HEK293 (cell line): ENCODE measurements at regions not wholly inside any gene's neighbourhood (a gene's known extent, or its start where the extent isn't known, plus 50 kb on each side); places are given as distances from the start of the nearest gene placed in this dataset.

Experiments
- CTCF ChIA-PET: fragments of 350-600 bp; formaldehyde crosslinking; extraction: SDS; loops from one replicate; lab custom pipeline; 2021; ENCODE audit warnings: antibody characterized with exemption; lab: Yijun Ruan, JAX
- POLR2A ChIA-PET: fragments of 300-600 bp; formaldehyde crosslinking; extraction: SDS; loops from one replicate; lab custom pipeline; 2020; ENCODE audit warnings: antibody characterized with exemption, inconsistent platforms; lab: Yijun Ruan, JAX
- H3K27ac ChIP-seq: fragments of 200-500 bp; sonication (Bioruptor generic); 2 replicates; pipeline ENCODE4 v1.5.1; 2014; ENCODE audit warnings: low read depth, low read length, control low read depth, inconsistent platforms; ENCODE audit errors: extremely low read depth
- H3K36me3 ChIP-seq, 2 experiments: fragments of 200-500 bp in 1 of 2; sonication (Bioruptor generic) in 1 of 2; 1 replicate in 1 of 2; 2 replicates in 1 of 2; pipeline ENCODE4 v1.5.1; 2014 to 2017; ENCODE audit warnings: inconsistent platforms in 2 of 2, low read length in 2 of 2; ENCODE audit not compliant: control insufficient read depth in 2 of 2, insufficient read depth in 1 of 2
- H3K4me1 ChIP-seq: fragments of 200-500 bp; sonication (Bioruptor generic); 2 replicates; pipeline ENCODE4 v1.5.1; 2014; ENCODE audit warnings: mild to moderate bottlenecking, low read length, inconsistent platforms; ENCODE audit not compliant: control insufficient read depth, insufficient read depth
- H3K4me3 ChIP-seq: 2 replicates; pipeline ENCODE4 v1.5.1; 2011; ENCODE audit warnings: low read depth, mild to moderate bottlenecking, control low read depth, low read length, moderate library complexity
- H3K9me3 ChIP-seq: fragments of 200-500 bp; sonication (Bioruptor generic); 2 replicates; pipeline ENCODE4 v1.5.1; 2014; ENCODE audit warnings: low read depth, low read length, inconsistent platforms; ENCODE audit not compliant: control insufficient read depth, insufficient read depth
- IKZF3 ChIP-seq: fragments of 450-650 bp; IDR thresholded peaks from 2 replicates; pipeline ENCODE4 v1.5.0; 2018; ENCODE audit warnings: missing biosample characterization, mild to moderate bottlenecking, missing genetic modification characterization, moderate library complexity
- SCRT2 ChIP-seq: fragments of 450-650 bp; formaldehyde crosslinking; IDR thresholded peaks from 2 replicates; pipeline ENCODE4 v1.5.1; 2016; ENCODE audit warnings: missing biosample characterization, missing genetic modification characterization
- ZFHX2 ChIP-seq: fragments of 450-650 bp; formaldehyde crosslinking; conservative IDR thresholded peaks from 2 replicates; pipeline ENCODE4 v1.5.1; 2016; ENCODE audit warnings: missing biosample characterization, missing genetic modification characterization
- ZNF114 ChIP-seq: fragments of 450-650 bp; formaldehyde crosslinking; IDR thresholded peaks from 2 replicates; pipeline ENCODE4 v1.5.0; 2017; ENCODE audit warnings: missing biosample characterization, missing genetic modification characterization
- ZNF169 ChIP-seq: fragments of 450-650 bp; formaldehyde crosslinking; IDR thresholded peaks from 2 replicates; pipeline ENCODE4 v1.5.1; 2016; ENCODE audit warnings: missing biosample characterization, missing genetic modification characterization
- ZNF341 ChIP-seq: fragments of 450-650 bp; formaldehyde crosslinking; IDR thresholded peaks from 2 replicates; pipeline ENCODE4; 2016; ENCODE audit warnings: low read depth, missing biosample characterization, missing genetic modification characterization
- ZNF391 ChIP-seq: fragments of 450-650 bp; formaldehyde crosslinking; IDR thresholded peaks from 2 replicates; pipeline ENCODE4 v1.5.1; 2016; ENCODE audit warnings: low read depth, missing biosample characterization, missing genetic modification characterization, borderline replicate concordance
- ZNF621 ChIP-seq: fragments of 450-650 bp; formaldehyde crosslinking; IDR thresholded peaks from 2 replicates; pipeline ENCODE4 v1.5.1; 2017; ENCODE audit warnings: missing biosample characterization, missing genetic modification characterization
- ZNF624 ChIP-seq: fragments of 450-650 bp; formaldehyde crosslinking; IDR thresholded peaks from 2 replicates; pipeline ENCODE4 v1.5.1; 2017; ENCODE audit warnings: missing biosample characterization, missing genetic modification characterization
- ZNF692 ChIP-seq: fragments of 450-650 bp; formaldehyde crosslinking; IDR thresholded peaks from 2 replicates; pipeline ENCODE4 v1.5.1; 2016; ENCODE audit warnings: missing biosample characterization, missing genetic modification characterization
- ZNF701 ChIP-seq: fragments of 450-650 bp; formaldehyde crosslinking; IDR thresholded peaks from 2 replicates; pipeline ENCODE4 v1.5.1; 2016; ENCODE audit warnings: missing biosample characterization, missing genetic modification characterization
- TF ChIP-seq, protein P1 (sequence below): fragments of 450-650 bp; formaldehyde crosslinking; IDR thresholded peaks from 2 replicates; pipeline ENCODE4 v1.5.1; 2016; ENCODE audit warnings: missing biosample characterization, missing genetic modification characterization
- TF ChIP-seq, protein P2 (sequence below): fragments of 450-650 bp; formaldehyde crosslinking; IDR thresholded peaks from 2 replicates; pipeline ENCODE4 v1.5.1; 2016; ENCODE audit warnings: missing biosample characterization, missing genetic modification characterization
- TF ChIP-seq, protein P3 (sequence below): fragments of 450-650 bp; formaldehyde crosslinking; conservative IDR thresholded peaks from 2 replicates; pipeline ENCODE4 v1.5.1; 2016; ENCODE audit warnings: low read depth, missing biosample characterization, missing genetic modification characterization

DNA sequence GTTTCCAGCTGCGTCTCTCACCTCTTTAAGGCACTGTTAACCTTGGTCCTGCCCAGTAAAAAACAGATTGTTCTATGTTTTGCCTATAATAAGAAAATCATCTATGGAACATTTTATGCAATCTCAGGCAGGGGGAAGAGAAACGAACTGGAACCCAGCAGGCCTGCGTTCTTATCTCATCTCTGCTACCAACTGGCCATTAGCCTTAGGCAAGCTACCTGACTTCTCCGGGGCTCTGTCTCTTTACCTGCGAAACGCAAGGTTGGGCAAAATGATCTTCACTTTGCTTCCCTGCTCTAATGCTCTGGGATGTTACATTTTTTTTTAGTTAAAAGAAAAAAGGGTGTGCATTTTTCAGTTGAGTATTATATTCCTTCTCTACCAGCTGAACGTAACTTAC lies 70.5 kb upstream of the WIPF1 start:
- H3K27ac ChIP-seq = no peak overlapping the region
- CTCF ChIA-PET = interaction anchor here (1.0 to 1.1 kb wide), 2 partner anchors 29 to 31 kb away, joined by 3 to 5 read pairs; no protein-coding TSS in a partner anchor
- H3K4me1 ChIP-seq = 0 out of 2 replicates have a peak, but pooled peaks cover 3% of the 10 kb centered on the region
- H3K9me3 ChIP-seq = no peaks in the 10 kb centered on the region
- TF ChIP-seq ZNF701 (tag by site-specific recombination) = no peak
- TF ChIP-seq ZNF114 (tag by site-specific recombination) = no peak
- TF ChIP-seq ZNF621 = no peak
- TF ChIP-seq ZNF624 (tag by site-specific recombination) = no peak
- no peak for TF ChIP-seq IKZF3 (tag by site-specific recombination)
- no peak for TF ChIP-seq SCRT2
- TF ChIP-seq, protein P1, sequence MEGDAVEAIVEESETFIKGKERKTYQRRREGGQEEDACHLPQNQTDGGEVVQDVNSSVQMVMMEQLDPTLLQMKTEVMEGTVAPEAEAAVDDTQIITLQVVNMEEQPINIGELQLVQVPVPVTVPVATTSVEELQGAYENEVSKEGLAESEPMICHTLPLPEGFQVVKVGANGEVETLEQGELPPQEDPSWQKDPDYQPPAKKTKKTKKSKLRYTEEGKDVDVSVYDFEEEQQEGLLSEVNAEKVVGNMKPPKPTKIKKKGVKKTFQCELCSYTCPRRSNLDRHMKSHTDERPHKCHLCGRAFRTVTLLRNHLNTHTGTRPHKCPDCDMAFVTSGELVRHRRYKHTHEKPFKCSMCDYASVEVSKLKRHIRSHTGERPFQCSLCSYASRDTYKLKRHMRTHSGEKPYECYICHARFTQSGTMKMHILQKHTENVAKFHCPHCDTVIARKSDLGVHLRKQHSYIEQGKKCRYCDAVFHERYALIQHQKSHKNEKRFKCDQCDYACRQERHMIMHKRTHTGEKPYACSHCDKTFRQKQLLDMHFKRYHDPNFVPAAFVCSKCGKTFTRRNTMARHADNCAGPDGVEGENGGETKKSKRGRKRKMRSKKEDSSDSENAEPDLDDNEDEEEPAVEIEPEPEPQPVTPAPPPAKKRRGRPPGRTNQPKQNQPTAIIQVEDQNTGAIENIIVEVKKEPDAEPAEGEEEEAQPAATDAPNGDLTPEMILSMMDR (tag by site-specific recombination) = no peak
- TF ChIP-seq ZNF169 (tag by site-specific recombination) = no peak
- no peak for TF ChIP-seq ZNF391
- TF ChIP-seq ZNF341 (tag by site-specific recombination) = no peak
- H3K36me3 ChIP-seq = peaks cover 0 to 3% of the 10 kb centered on the region in 2 experiments; a peak in 1 of 3 replicates
- no peak overlapping the region for H3K4me3 ChIP-seq
- POLR2A ChIA-PET = no interaction called here

DNA sequence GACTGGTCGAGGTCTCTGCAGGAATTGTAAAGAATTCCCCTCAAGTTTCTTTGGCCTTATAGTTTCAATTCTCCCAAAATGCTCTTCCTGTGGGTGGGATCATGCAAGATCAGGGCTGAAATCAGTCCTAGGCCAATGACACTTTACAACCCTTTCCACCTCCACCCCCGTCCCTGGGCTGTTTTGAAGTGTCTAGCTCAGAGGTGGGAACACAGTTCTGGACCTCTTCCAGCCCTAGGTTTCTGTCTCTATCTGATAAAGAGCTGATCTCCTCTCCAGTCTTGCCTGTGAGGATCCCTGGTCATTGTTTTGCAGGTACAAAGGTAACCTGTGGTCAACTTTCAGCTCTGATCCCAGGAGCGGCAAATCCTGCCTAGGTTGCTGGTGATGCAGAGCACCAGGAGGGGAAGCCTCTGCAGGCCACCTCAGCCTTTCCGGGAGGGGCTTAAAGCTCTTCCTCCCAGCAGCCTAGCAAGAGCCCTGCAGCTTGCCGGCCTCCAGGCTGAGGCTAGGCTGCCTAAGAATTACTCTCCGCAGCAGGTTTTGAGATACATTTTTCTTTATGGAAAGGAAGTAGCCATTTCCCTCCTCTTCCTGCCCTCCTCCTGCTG lies 69.8 kb upstream of the WIPF1 start:
- H3K4me3 ChIP-seq = no peak overlapping the region
- no peaks in the 10 kb centered on the region for H3K36me3 ChIP-seq
- H3K9me3 ChIP-seq = no peaks in the 10 kb centered on the region
- 0 out of 2 replicates have a peak, but pooled peaks cover 3% of the 10 kb centered on the region for H3K4me1 ChIP-seq
- POLR2A ChIA-PET = interaction anchor here (0.5 kb wide), 1 partner anchor 1330 kb away, joined by 3 read pairs; no protein-coding TSS in a partner anchor
- no peak overlapping the region for H3K27ac ChIP-seq
- CTCF ChIA-PET = interaction anchor here (1.0 kb wide), 1 partner anchor 30 kb away, joined by 3 read pairs; no protein-coding TSS in a partner anchor
- TF ChIP-seq ZNF692 (no peak), ZNF701 (tag by site-specific recombination) (no peak), ZFHX2 (peak; percentile 43)
- TF ChIP-seq, protein P2, sequence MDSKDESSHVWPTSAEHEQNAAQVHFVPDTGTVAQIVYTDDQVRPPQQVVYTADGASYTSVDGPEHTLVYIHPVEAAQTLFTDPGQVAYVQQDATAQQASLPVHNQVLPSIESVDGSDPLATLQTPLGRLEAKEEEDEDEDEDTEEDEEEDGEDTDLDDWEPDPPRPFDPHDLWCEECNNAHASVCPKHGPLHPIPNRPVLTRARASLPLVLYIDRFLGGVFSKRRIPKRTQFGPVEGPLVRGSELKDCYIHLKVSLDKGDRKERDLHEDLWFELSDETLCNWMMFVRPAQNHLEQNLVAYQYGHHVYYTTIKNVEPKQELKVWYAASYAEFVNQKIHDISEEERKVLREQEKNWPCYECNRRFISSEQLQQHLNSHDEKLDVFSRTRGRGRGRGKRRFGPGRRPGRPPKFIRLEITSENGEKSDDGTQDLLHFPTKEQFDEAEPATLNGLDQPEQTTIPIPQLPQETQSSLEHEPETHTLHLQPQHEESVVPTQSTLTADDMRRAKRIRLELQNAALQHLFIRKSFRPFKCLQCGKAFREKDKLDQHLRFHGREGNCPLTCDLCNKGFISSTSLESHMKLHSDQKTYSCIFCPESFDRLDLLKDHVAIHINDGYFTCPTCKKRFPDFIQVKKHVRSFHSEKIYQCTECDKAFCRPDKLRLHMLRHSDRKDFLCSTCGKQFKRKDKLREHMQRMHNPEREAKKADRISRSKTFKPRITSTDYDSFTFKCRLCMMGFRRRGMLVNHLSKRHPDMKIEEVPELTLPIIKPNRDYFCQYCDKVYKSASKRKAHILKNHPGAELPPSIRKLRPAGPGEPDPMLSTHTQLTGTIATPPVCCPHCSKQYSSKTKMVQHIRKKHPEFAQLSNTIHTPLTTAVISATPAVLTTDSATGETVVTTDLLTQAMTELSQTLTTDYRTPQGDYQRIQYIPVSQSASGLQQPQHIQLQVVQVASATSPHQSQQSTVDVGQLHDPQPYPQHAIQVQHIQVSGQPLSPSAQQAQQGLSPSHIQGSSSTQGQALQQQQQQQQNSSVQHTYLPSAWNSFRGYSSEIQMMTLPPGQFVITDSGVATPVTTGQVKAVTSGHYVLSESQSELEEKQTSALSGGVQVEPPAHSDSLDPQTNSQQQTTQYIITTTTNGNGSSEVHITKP (tag by site-specific recombination) = 0 out of 2 replicates have a peak, but pooled peaks have one; percentile 12
- TF ChIP-seq, protein P3, sequence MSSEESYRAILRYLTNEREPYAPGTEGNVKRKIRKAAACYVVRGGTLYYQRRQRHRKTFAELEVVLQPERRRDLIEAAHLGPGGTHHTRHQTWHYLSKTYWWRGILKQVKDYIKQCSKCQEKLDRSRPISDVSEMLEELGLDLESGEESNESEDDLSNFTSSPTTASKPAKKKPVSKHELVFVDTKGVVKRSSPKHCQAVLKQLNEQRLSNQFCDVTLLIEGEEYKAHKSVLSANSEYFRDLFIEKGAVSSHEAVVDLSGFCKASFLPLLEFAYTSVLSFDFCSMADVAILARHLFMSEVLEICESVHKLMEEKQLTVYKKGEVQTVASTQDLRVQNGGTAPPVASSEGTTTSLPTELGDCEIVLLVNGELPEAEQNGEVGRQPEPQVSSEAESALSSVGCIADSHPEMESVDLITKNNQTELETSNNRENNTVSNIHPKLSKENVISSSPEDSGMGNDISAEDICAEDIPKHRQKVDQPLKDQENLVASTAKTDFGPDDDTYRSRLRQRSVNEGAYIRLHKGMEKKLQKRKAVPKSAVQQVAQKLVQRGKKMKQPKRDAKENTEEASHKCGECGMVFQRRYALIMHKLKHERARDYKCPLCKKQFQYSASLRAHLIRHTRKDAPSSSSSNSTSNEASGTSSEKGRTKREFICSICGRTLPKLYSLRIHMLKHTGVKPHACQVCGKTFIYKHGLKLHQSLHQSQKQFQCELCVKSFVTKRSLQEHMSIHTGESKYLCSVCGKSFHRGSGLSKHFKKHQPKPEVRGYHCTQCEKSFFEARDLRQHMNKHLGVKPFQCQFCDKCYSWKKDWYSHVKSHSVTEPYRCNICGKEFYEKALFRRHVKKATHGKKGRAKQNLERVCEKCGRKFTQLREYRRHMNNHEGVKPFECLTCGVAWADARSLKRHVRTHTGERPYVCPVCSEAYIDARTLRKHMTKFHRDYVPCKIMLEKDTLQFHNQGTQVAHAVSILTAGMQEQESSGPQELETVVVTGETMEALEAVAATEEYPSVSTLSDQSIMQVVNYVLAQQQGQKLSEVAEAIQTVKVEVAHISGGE = no peak
- TF ChIP-seq, all 188 proteins: peak for 2
